ENCODE measurements at regions not wholly inside any gene's neighbourhood (a gene's known extent, or its start where the extent isn't known, plus 50 kb on each side); places are given as distances from the start of the nearest gene placed in this dataset.

DNA sequence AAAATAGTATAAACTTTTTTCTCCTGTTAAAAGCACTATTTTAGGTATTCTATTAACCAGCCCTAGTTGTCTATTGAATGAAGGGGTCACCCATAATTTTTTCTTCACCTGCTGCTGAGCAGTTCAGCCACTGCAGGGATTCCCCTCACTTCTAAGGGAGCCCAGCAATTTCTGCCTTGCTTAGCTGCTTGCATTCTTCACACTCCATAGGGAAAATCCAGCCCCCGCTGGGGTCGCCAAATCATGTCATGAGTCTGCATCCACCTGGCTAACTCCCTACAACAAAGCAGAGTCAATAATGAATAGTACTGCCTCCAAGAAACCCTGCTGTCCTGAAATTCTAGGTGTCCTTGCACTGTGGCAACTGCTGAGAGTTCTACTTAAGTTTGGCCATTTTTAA, 886.5 kb downstream of the CDY2B start:
- Histone ChIP-seq H2AFZ (ENCODE audit: low read depth, low read length) (no peak overlapping the region), H3K36me3 (replicated peaks; ENCODE audit: low read depth, low read length) (no peaks in the 10 kb centered on the region), H3K9ac (ENCODE audit: low read length) (no peak overlapping the region), H3K4me2 (ENCODE audit: low read length) (no peak overlapping the region), H3K27me3 (ENCODE audit: low read depth, low read length) (no peaks in the 10 kb centered on the region), H3K9me3 (ENCODE audit: insufficient read depth, low read length) (no peaks in the 10 kb centered on the region), H3K4me1 (ENCODE audit: low read length) (no peaks in the 10 kb centered on the region), H3K79me2 (ENCODE audit: low read length) (no peaks in the 10 kb centered on the region), H3K27ac (ENCODE audit: low read length) (no peak overlapping the region), H3K4me3 (ENCODE audit: low read length) (no peak overlapping the region), H4K20me1 (ENCODE audit: insufficient read depth, low read length) (no peaks in the 10 kb centered on the region)
- TF ChIP-seq CTCF (IDR thresholded peaks at IDR 0.05; ENCODE audit: low read depth, low read length): no peak
- TF ChIP-seq EZH2phosphoT487 (IDR thresholded peaks at IDR 0.05; ENCODE audit: low read depth): no peak

DNA sequence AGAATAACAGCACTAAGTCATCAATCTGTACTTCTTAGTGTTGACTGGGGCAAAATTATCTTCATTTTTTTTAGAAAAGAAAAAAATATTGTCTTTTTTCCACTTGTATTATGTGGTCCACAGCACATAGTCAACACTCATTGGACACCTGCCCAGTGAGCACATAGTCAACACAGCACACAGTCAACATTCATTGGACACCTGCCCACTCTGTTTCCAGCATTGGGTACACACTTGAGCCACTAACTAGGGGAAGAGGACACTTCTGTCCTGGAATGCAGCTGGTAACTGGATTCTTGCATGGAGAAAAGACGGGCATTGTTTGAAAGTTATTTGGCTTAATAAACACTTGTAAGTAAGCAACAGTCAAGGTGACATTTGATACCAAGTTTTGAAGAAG, 898.2 kb downstream of the CDY2B start:
- H3K9ac ChIP-seq (ENCODE audit: low read length): no peak overlapping the region
- H3K27me3 ChIP-seq (ENCODE audit: low read depth, low read length): no peaks in the 10 kb centered on the region
- H3K9me3 ChIP-seq (ENCODE audit: insufficient read depth, low read length): no peaks in the 10 kb centered on the region
- no peaks in the 10 kb centered on the region for H4K20me1 ChIP-seq (ENCODE audit: insufficient read depth, low read length)
- no peak overlapping the region for H3K27ac ChIP-seq (ENCODE audit: low read length)
- no peak overlapping the region for H3K4me3 ChIP-seq (ENCODE audit: low read length)
- H2AFZ ChIP-seq (ENCODE audit: low read depth, low read length): no peak overlapping the region
- no peak overlapping the region for H3K4me2 ChIP-seq (ENCODE audit: low read length)
- H3K36me3 ChIP-seq (replicated peaks; ENCODE audit: low read depth, low read length): no peaks in the 10 kb centered on the region
- no peaks in the 10 kb centered on the region for H3K79me2 ChIP-seq (ENCODE audit: low read length)
- H3K4me1 ChIP-seq (ENCODE audit: low read length): no peaks in the 10 kb centered on the region
- TF ChIP-seq CTCF (IDR thresholded peaks at IDR 0.05; ENCODE audit: low read depth, low read length) (no peak), EZH2phosphoT487 (IDR thresholded peaks at IDR 0.05; ENCODE audit: low read depth) (no peak)

- no peak overlapping the region for H3K4me2 ChIP-seq (ENCODE audit: low read length)
- no peak overlapping the region for H3K9ac ChIP-seq (ENCODE audit: low read length)
- no peaks in the 10 kb centered on the region for H3K79me2 ChIP-seq (ENCODE audit: low read length)
- no peak overlapping the region for H2AFZ ChIP-seq (ENCODE audit: low read depth, low read length)
- no peaks in the 10 kb centered on the region for H3K4me1 ChIP-seq (ENCODE audit: low read length)
- no peak overlapping the region for H3K4me3 ChIP-seq (ENCODE audit: low read length)
- TF ChIP-seq CTCF (IDR thresholded peaks at IDR 0.05; ENCODE audit: low read depth, low read length) (peak; percentile 22), EZH2phosphoT487 (IDR thresholded peaks at IDR 0.05; ENCODE audit: low read depth) (no peak)
- H3K27ac ChIP-seq (ENCODE audit: low read length): no peak overlapping the region
- H3K36me3 ChIP-seq (replicated peaks; ENCODE audit: low read depth, low read length): no peaks in the 10 kb centered on the region
- no peaks in the 10 kb centered on the region for H4K20me1 ChIP-seq (ENCODE audit: insufficient read depth, low read length)
- no peaks in the 10 kb centered on the region for H3K9me3 ChIP-seq (ENCODE audit: insufficient read depth, low read length)
- H3K27me3 ChIP-seq (ENCODE audit: low read depth, low read length): no peaks in the 10 kb centered on the region
Observed at GRCh38 chrY:16959071-16959470, 920.9 kb downstream of the CDY2B start.

- H3K4me2 ChIP-seq (ENCODE audit: low read length): no peak overlapping the region
- H4K20me1 ChIP-seq (ENCODE audit: insufficient read depth, low read length): no peaks in the 10 kb centered on the region
- no peak overlapping the region for H3K9ac ChIP-seq (ENCODE audit: low read length)
- no peak overlapping the region for H3K27ac ChIP-seq (ENCODE audit: low read length)
- H3K4me3 ChIP-seq (ENCODE audit: low read length): no peak overlapping the region
- H3K9me3 ChIP-seq (ENCODE audit: insufficient read depth, low read length): no peaks in the 10 kb centered on the region
- TF ChIP-seq EZH2phosphoT487 (IDR thresholded peaks at IDR 0.05; ENCODE audit: low read depth): no peak
- TF ChIP-seq CTCF (IDR thresholded peaks at IDR 0.05; ENCODE audit: low read depth, low read length): no peak
- H3K36me3 ChIP-seq (replicated peaks; ENCODE audit: low read depth, low read length): no peaks in the 10 kb centered on the region
- H3K4me1 ChIP-seq (ENCODE audit: low read length): no peaks in the 10 kb centered on the region
- no peak overlapping the region for H2AFZ ChIP-seq (ENCODE audit: low read depth, low read length)
- H3K79me2 ChIP-seq (ENCODE audit: low read length): no peaks in the 10 kb centered on the region
- no peaks in the 10 kb centered on the region for H3K27me3 ChIP-seq (ENCODE audit: low read depth, low read length)
Observed at GRCh38 chrY:16947221-16947620, 932.8 kb downstream of the CDY2B start.

Measured in OCI-LY3 (cell line).